IMR-90 (cell line): ENCODE measurements at regions not wholly inside any gene's neighbourhood (a gene's known extent, or its start where the extent isn't known, plus 50 kb on each side); places are given as distances from the start of the nearest gene placed in this dataset.
A peak's percentile ranks its signal among the peaks of the same experiment; 100 is the strongest.

Source experiments
- ATAC-seq: fragments of 200-7000 bp; cut with Tn5 transposase; 2 replicates; pipeline ENCODE4 v1.9.1; 2020; ENCODE audit warnings: low read depth, mild to moderate bottlenecking, moderate library complexity
- BruUV-seq: library from RNA; stranded (reverse); fragments of 400-500 nt; replicated peaks from 2 replicates; lab custom pipeline; 2021; lab: Mats Ljungman, UMichigan
- CTCF ChIA-PET: fragments of 300-600 bp; formaldehyde crosslinking; extraction: SDS; loops from one replicate; lab custom pipeline; 2021; ENCODE audit warnings: antibody characterized with exemption; lab: Yijun Ruan, JAX
- POLR2A ChIA-PET: fragments of 300-600 bp; sonication (Branson Sonifier 250); formaldehyde crosslinking; loops from one replicate; lab custom pipeline; 2022; ENCODE audit warnings: antibody characterized with exemption; ENCODE audit not compliant: unreplicated experiment; lab: Charles Lee
- DNase-seq: peaks from one replicate; pipeline ENCODE4 v3.0.0; 2013
- H2AFZ ChIP-seq: replicated peaks from 2 replicates; pipeline ENCODE3; 2013; ENCODE audit warnings: low read length, mild to moderate bottlenecking; ENCODE audit not compliant: poor library complexity
- H2AK5ac ChIP-seq: 2 replicates; pipeline ENCODE4 v1.6.1; 2013; ENCODE audit warnings: low read depth, low read length, inconsistent platforms
- H2AK9ac ChIP-seq: replicated peaks from 2 replicates; pipeline ENCODE3; 2013; ENCODE audit warnings: mild to moderate bottlenecking, low read depth, low read length, moderate library complexity; ENCODE audit not compliant: poor library complexity
- H2BK120ac ChIP-seq: 2 replicates; pipeline ENCODE4 v1.6.1; 2013; ENCODE audit warnings: low read depth, low read length, inconsistent platforms
- H2BK15ac ChIP-seq: 3 replicates; pipeline ENCODE4 v1.6.1; 2013; ENCODE audit warnings: low read depth, low read length, inconsistent platforms
- H2BK20ac ChIP-seq: 2 replicates; pipeline ENCODE4 v1.6.1; 2013; ENCODE audit warnings: low read depth, mild to moderate bottlenecking, inconsistent platforms, low read length, moderate library complexity
- H2BK5ac ChIP-seq: 2 replicates; pipeline ENCODE4 v1.6.1; 2013; ENCODE audit warnings: mild to moderate bottlenecking, low read depth, low read length, inconsistent platforms; ENCODE audit not compliant: poor library complexity, severe bottlenecking
- H3K14ac ChIP-seq: replicated peaks from 2 replicates; pipeline ENCODE4 v1.6.1; 2013; ENCODE audit warnings: low read depth, low read length, inconsistent platforms
- H3K18ac ChIP-seq: 2 replicates; pipeline ENCODE4 v1.6.1; 2013; ENCODE audit warnings: low read depth, low read length, control low read depth
- H3K23ac ChIP-seq: 2 replicates; pipeline ENCODE4 v1.6.1; 2013; ENCODE audit warnings: low read depth, low read length, inconsistent platforms
- H3K27ac ChIP-seq: 2 replicates; pipeline ENCODE4 v1.5.1; 2013; ENCODE audit warnings: mild to moderate bottlenecking, control low read depth, low read length; ENCODE audit not compliant: insufficient read depth
- H3K27me3 ChIP-seq: 2 replicates; pipeline ENCODE4 v1.6.1; 2013; ENCODE audit warnings: low read length; ENCODE audit not compliant: control insufficient read depth, insufficient read depth
- H3K36me3 ChIP-seq: 2 replicates; pipeline ENCODE4 v1.6.1; 2013; ENCODE audit warnings: low read length, mixed read lengths; ENCODE audit not compliant: control insufficient read depth, insufficient read depth
- H3K4ac ChIP-seq: 2 replicates; pipeline ENCODE4 v1.6.1; 2013; ENCODE audit warnings: low read depth, low read length, inconsistent platforms
- H3K4me1 ChIP-seq: 2 replicates; pipeline ENCODE4 v1.6.1; 2013; ENCODE audit warnings: low read length, mixed read lengths; ENCODE audit not compliant: control insufficient read depth, insufficient read depth
- H3K4me2 ChIP-seq: 2 replicates; pipeline ENCODE4 v1.6.1; 2013; ENCODE audit warnings: low read depth, mild to moderate bottlenecking, control low read depth, low read length, moderate library complexity
- H3K4me3 ChIP-seq: 2 replicates; pipeline ENCODE4 v1.5.1; 2013; ENCODE audit warnings: low read depth, mild to moderate bottlenecking, control low read depth, low read length, moderate library complexity; ENCODE audit not compliant: insufficient read depth
- H3K56ac ChIP-seq: 2 replicates; pipeline ENCODE4 v1.6.1; 2013; ENCODE audit warnings: low read length, inconsistent platforms; ENCODE audit not compliant: insufficient read depth; ENCODE audit errors: extremely low read depth
- H3K79me1 ChIP-seq, 2 experiments: 2 replicates each; pipeline ENCODE4 v1.6.1; 2013; ENCODE audit warnings: low read length in 2 of 2, inconsistent platforms in 1 of 2, low read depth in 1 of 2
- H3K9ac ChIP-seq: 2 replicates; pipeline ENCODE4 v1.6.1; 2013; ENCODE audit warnings: low read depth, low read length, control low read depth
- H3K9me1 ChIP-seq: 2 replicates; pipeline ENCODE4 v1.6.1; 2013; ENCODE audit warnings: low read length, inconsistent platforms; ENCODE audit not compliant: insufficient read depth
- H3K9me3 ChIP-seq: 2 replicates; pipeline ENCODE4 v1.6.1; 2013; ENCODE audit warnings: low read length; ENCODE audit not compliant: control insufficient read depth, insufficient read depth
- H4K20me1 ChIP-seq: 2 replicates; pipeline ENCODE4 v1.6.1; 2013; ENCODE audit warnings: low read length, inconsistent platforms; ENCODE audit not compliant: insufficient read depth
- H4K5ac ChIP-seq: 2 replicates; pipeline ENCODE4 v1.6.1; 2013; ENCODE audit warnings: mild to moderate bottlenecking, low read depth, low read length, control low read depth
- H4K8ac ChIP-seq, 2 experiments: 2 replicates each; pipeline ENCODE4 v1.6.1; 2013; ENCODE audit warnings: low read depth in 2 of 2, low read length in 2 of 2, control low read depth in 1 of 2, inconsistent platforms in 1 of 2
- H4K91ac ChIP-seq: 2 replicates; pipeline ENCODE4 v1.6.1; 2013; ENCODE audit warnings: low read depth, low read length, inconsistent platforms; ENCODE audit not compliant: insufficient read depth
- SMC3 ChIP-seq: fragments of 150-350 bp; IDR thresholded peaks from 2 replicates; pipeline ENCODE4 v1.6.1; 2016; ENCODE audit warnings: low read depth, mild to moderate bottlenecking, antibody characterized with exemption, low read length, moderate library complexity
- WGBS, 2 experiments: methylation state at CpG; one replicate each; pipeline versions ENCODE4 v1.1.5 to v1.1.7; 2013; ENCODE audit warnings: missing lambda C conversion rate in 2 of 2; ENCODE audit not compliant: insufficient read length in 1 of 2; ENCODE audit errors: extremely low coverage in 2 of 2; 5-methylcytosine and 5-hydroxymethylcytosine counted together
- dilution Hi-C: fragments of 300-500 bp; cut with HindIII; formaldehyde crosslinking; loops from one replicate; pipeline ENCODE4 v1.14.3; 2018; ENCODE audit warnings: low sequenced_read_pairs; ENCODE audit not compliant: unreplicated experiment
- in situ Hi-C: fragments of 300-500 bp; cut with MboI; formaldehyde crosslinking; loops from 3 replicates; pipeline ENCODE4 v1.14.3; 2019; ENCODE audit warnings: low sequenced_read_pairs, inconsistent platforms, mixed read lengths
- intact Hi-C: fragments of 100-400 bp; cut with micrococcal nuclease; formaldehyde crosslinking; loops from 2 replicates; pipeline ENCODE4 v1.10.0; 2022

GRCh38 chr11:110000850-110001249, 92.3 kb upstream of the ZC3H12C start:
- peak overlapping the region; percentile 76 for H3K4ac ChIP-seq

More at GRCh38 chr11:110000850-110001249, 92.3 kb upstream of the ZC3H12C start:
- intact Hi-C loops (no loop called here), in situ Hi-C loops (no loop called here), dilution Hi-C loops (no loop called here)
- Histone ChIP-seq H3K4me3 (no peak overlapping the region), H3K14ac (peak overlapping the region; percentile 87), H3K36me3 (no peaks in the 10 kb centered on the region), H3K56ac (no peak overlapping the region), H2BK20ac (peak overlapping the region; percentile 78; the same call in 1 of the 2 replicates), H2AK5ac (peak overlapping the region; percentile 70; the same call in 1 of the 2 replicates), H3K9ac (no peak overlapping the region), H3K27me3 (0 out of 2 replicates have a peak, but pooled peaks cover under 1% of the 10 kb centered on the region), H3K4me1 (peaks cover 3% of the 10 kb centered on the region), H2BK5ac (peak overlapping the region; percentile 7), H4K20me1 (no peaks in the 10 kb centered on the region), H2BK15ac (peak overlapping the region; percentile 66; the same call in 1 of the 3 replicates), H3K9me3 (no peaks in the 10 kb centered on the region), H3K9me1 (peaks cover 7% of the 10 kb centered on the region), H2AFZ (peak overlapping the region; percentile 33), H3K4me2 (no peak overlapping the region), H3K18ac (0 out of 2 replicates have a peak overlapping the region, but pooled peaks have one; percentile 5), H4K5ac (no peak overlapping the region), H2BK120ac (peak overlapping the region; percentile 50; the same call in 1 of the 2 replicates), H4K8ac (peak overlapping the region in 1 of 2 experiments; percentile 59; a peak in 2 of 4 replicates), H3K27ac (no peak overlapping the region), H2AK9ac (no peak overlapping the region), H3K79me1 (no peaks in the 10 kb centered on the region), H4K91ac (peak overlapping the region; percentile 4; the same call in 1 of the 2 replicates), H3K23ac (no peak overlapping the region)
- CTCF ChIA-PET, result no interaction called here
- no CpG with 5 or more reads among the region's 3 CpGs for WGBS, 2 experiments
- no TSS peak for BruUV-seq
- POLR2A ChIA-PET, result no interaction called here
- DNase-seq (no peak), ATAC-seq (no peak)
- TF ChIP-seq SMC3, result no peak
